ENCODE measurements at regions not wholly inside any gene's neighbourhood (a gene's known extent, or its start where the extent isn't known, plus 50 kb on each side); places are given as distances from the start of the nearest gene placed in this dataset.

DNA sequence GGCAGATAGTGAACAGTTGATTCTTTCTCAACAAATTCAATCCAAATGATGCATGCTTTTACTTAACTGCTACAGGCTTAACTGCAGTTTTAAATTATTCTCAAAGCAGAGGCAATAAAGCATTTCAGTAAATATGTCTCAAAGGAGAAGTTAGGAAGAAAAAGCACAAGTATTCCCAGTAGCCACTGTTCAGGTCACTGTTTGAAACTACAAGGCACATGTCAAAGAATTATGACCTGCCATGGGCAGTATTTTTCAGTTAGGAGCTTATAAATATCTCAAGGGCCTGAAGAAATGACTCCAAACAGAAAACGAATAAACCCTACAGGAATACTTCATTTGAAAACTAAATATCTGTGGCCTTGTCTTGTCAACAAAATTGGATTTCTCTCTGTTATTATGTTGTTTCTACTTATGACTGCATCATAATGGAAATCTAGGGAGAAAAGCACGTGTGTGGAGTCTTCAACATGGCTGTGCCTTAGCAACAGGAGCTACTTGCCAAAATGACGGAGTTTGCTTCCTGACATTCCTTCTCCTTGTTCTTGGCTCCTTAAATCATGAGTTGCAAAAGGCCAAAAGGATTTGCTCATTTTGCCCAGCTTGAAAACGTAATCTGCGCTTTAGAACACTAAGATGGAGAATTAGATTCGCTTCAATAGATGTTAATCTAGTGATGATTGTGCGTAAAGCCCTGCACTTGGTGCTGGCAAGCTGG, 67.6 kb upstream of the GPR101 start:
- no peak overlapping the region for H3K27ac ChIP-seq
- DNase-seq (no peak), ATAC-seq (no peak)
- no peaks in the 10 kb centered on the region for H3K4me1 ChIP-seq
- no peaks in the 10 kb centered on the region for H3K27me3 ChIP-seq
- no peaks in the 10 kb centered on the region for H3K9me3 ChIP-seq
- WGBS (ENCODE audit: insufficient coverage, low coverage, low lambda C conversion rate, missing lambda C conversion rate), result 46% methylated on average over 7 of the region's 7 CpGs
- no peak for TF ChIP-seq POLR2A (IDR thresholded peaks at IDR 0.05)
- TF ChIP-seq, protein P1, sequence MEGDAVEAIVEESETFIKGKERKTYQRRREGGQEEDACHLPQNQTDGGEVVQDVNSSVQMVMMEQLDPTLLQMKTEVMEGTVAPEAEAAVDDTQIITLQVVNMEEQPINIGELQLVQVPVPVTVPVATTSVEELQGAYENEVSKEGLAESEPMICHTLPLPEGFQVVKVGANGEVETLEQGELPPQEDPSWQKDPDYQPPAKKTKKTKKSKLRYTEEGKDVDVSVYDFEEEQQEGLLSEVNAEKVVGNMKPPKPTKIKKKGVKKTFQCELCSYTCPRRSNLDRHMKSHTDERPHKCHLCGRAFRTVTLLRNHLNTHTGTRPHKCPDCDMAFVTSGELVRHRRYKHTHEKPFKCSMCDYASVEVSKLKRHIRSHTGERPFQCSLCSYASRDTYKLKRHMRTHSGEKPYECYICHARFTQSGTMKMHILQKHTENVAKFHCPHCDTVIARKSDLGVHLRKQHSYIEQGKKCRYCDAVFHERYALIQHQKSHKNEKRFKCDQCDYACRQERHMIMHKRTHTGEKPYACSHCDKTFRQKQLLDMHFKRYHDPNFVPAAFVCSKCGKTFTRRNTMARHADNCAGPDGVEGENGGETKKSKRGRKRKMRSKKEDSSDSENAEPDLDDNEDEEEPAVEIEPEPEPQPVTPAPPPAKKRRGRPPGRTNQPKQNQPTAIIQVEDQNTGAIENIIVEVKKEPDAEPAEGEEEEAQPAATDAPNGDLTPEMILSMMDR (IDR thresholded peaks at IDR 0.05), result no peak
- intact Hi-C loops (cut with DNase I), result no loop called here
- H3K4me3 ChIP-seq, result no peak overlapping the region
- H3K36me3 ChIP-seq, result no peaks in the 10 kb centered on the region

Small RNA genes lying in the stretch of these regions (small RNA-seq; reads per million reads assigned to genes)
- gene AL355309.1, result 0 reads per million in 2 experiments

All from right lobe of liver (tissue), 6 donors.